ENCODE measurements at regions not wholly inside any gene's neighbourhood (a gene's known extent, or its start where the extent isn't known, plus 50 kb on each side); places are given as distances from the start of the nearest gene placed in this dataset.

DNA sequence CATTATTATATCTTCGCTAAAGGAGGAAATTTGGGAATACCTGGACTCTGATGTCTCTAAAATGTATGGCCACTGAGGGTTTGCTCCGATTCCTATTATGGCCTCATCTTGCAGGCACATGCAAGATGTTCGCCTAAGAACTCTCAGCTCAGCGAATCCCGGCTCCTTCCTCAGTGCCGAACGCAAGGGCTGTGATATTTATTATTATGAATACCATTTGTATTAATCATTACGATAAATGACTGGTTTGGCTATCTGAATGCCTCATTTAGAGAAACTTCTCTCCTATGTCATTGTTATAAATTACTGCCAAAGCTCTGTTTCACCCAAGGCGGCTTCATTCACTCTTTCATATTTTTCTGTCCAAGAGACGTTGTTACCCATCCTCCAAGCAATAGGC, 369.7 kb upstream of the TSHZ3 start:
- no peak overlapping the region for H3K4me3 ChIP-seq (ENCODE audit: low read length in 2 of 2)
- H2BK12ac ChIP-seq (ENCODE audit: low read length) = no peak overlapping the region
- H4K8ac ChIP-seq (ENCODE audit: low read depth, low read length) = no peak overlapping the region
- no peak overlapping the region for H3K14ac ChIP-seq (ENCODE audit: low read length)
- H3K9me3 ChIP-seq (replicated peaks in 1 of 2; ENCODE audit: control insufficient read depth in 2 of 2, insufficient read depth in 1 of 2, low read depth in 1 of 2, low read length in 2 of 2) = no peaks in the 10 kb centered on the region
- H3K4me1 ChIP-seq (ENCODE audit: control insufficient read depth in 2 of 2, insufficient read depth in 1 of 2, low read depth in 1 of 2, low read length in 2 of 2) = no peaks in the 10 kb centered on the region
- no peak overlapping the region for H3K4ac ChIP-seq (ENCODE audit: low read length)
- no CpG with 5 or more reads among the region's 10 CpGs for WGBS, 2 donors (ENCODE audit: extremely low coverage in 2 of 2, insufficient read length in 2 of 2, insufficient replicate concordance in 1 of 2)
- no peak overlapping the region for H2AFZ ChIP-seq (ENCODE audit: low read length)
- no peaks in the 10 kb centered on the region for H3K36me3 ChIP-seq (replicated peaks in 1 of 2; ENCODE audit: control insufficient read depth in 2 of 2, insufficient read depth in 2 of 2, low read length in 2 of 2)
- no peak overlapping the region for H2BK120ac ChIP-seq (ENCODE audit: low read depth, low read length)
- DNase-seq (ENCODE audit: low spot score) = no peak
- no peak overlapping the region for H3K4me2 ChIP-seq (ENCODE audit: insufficient read depth, low read length, poor library complexity, severe bottlenecking)
- H3K23ac ChIP-seq (ENCODE audit: low read depth, low read length, poor library complexity) = no peak overlapping the region
- no peak overlapping the region for H2AK5ac ChIP-seq (ENCODE audit: low read depth, low read length)
- H3K27me3 ChIP-seq (ENCODE audit: control insufficient read depth in 3 of 3, insufficient read depth in 3 of 3, low read depth in 1 of 3, low read length in 3 of 3) = peaks cover 0 to 4% (median 0%) of the 10 kb centered on the region in 3 experiments
- H3K18ac ChIP-seq (ENCODE audit: low read length) = no peak overlapping the region
- no peaks in the 10 kb centered on the region for H3K79me1 ChIP-seq (ENCODE audit: low read depth, low read length)
- H2BK15ac ChIP-seq (ENCODE audit: low read length) = no peak overlapping the region
- H3K27ac ChIP-seq (replicated peaks; ENCODE audit: low read length) = no peak overlapping the region
- H4K91ac ChIP-seq (ENCODE audit: low read depth, low read length, poor library complexity) = no peak overlapping the region
- H2BK5ac ChIP-seq (ENCODE audit: low read length) = no peak overlapping the region
- H3K9ac ChIP-seq (ENCODE audit: low read depth, low read length, poor library complexity) = no peak overlapping the region

DNA sequence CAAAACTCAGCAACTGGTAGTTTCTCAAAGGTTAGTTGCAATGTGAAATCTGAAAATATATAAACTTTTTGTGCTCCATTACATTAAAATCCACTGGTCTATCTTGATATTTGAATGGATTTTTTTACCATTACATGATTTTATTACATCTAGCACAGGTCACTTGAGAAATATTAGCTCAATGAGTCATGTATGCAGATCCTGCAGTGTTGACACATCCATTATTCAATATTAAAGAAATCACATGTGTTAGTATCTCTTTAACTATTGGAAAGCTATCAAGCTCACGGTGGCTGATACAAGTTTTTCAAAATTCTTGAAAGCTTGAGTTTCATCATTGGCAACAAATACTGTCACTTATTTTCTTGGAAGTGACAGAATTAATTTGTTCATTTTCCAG, 373.9 kb upstream of the TSHZ3 start:
- Histone ChIP-seq H3K4me2 (ENCODE audit: insufficient read depth, low read length, poor library complexity, severe bottlenecking) (no peak overlapping the region), H2AK5ac (ENCODE audit: low read depth, low read length) (no peak overlapping the region), H3K79me1 (ENCODE audit: low read depth, low read length) (no peaks in the 10 kb centered on the region), H4K91ac (ENCODE audit: low read depth, low read length, poor library complexity) (no peak overlapping the region), H3K27me3 (ENCODE audit: control insufficient read depth in 3 of 3, insufficient read depth in 3 of 3, low read depth in 1 of 3, low read length in 3 of 3) (peaks cover 0 to 3% (median 0%) of the 10 kb centered on the region in 3 experiments), H3K4me1 (ENCODE audit: control insufficient read depth in 2 of 2, insufficient read depth in 1 of 2, low read depth in 1 of 2, low read length in 2 of 2) (no peaks in the 10 kb centered on the region), H2BK120ac (ENCODE audit: low read depth, low read length) (no peak overlapping the region), H3K9me3 (replicated peaks in 1 of 2; ENCODE audit: control insufficient read depth in 2 of 2, insufficient read depth in 1 of 2, low read depth in 1 of 2, low read length in 2 of 2) (no peaks in the 10 kb centered on the region), H2BK5ac (ENCODE audit: low read length) (no peak overlapping the region), H3K23ac (ENCODE audit: low read depth, low read length, poor library complexity) (no peak overlapping the region), H3K18ac (ENCODE audit: low read length) (no peak overlapping the region), H2BK12ac (ENCODE audit: low read length) (no peak overlapping the region), H4K8ac (ENCODE audit: low read depth, low read length) (no peak overlapping the region), H3K9ac (ENCODE audit: low read depth, low read length, poor library complexity) (no peak overlapping the region), H3K4me3 (ENCODE audit: low read length in 2 of 2) (no peak overlapping the region), H3K4ac (ENCODE audit: low read length) (no peak overlapping the region), H2BK15ac (ENCODE audit: low read length) (no peak overlapping the region), H2AFZ (ENCODE audit: low read length) (no peak overlapping the region), H3K14ac (ENCODE audit: low read length) (no peak overlapping the region), H3K27ac (replicated peaks; ENCODE audit: low read length) (no peak overlapping the region), H3K36me3 (replicated peaks in 1 of 2; ENCODE audit: control insufficient read depth in 2 of 2, insufficient read depth in 2 of 2, low read length in 2 of 2) (no peaks in the 10 kb centered on the region)
- WGBS, 2 donors (ENCODE audit: extremely low coverage in 2 of 2, insufficient read length in 2 of 2, insufficient replicate concordance in 1 of 2) = no CpG with 5 or more reads among the region's 1 CpG
- DNase-seq (ENCODE audit: low spot score) = no peak

DNA sequence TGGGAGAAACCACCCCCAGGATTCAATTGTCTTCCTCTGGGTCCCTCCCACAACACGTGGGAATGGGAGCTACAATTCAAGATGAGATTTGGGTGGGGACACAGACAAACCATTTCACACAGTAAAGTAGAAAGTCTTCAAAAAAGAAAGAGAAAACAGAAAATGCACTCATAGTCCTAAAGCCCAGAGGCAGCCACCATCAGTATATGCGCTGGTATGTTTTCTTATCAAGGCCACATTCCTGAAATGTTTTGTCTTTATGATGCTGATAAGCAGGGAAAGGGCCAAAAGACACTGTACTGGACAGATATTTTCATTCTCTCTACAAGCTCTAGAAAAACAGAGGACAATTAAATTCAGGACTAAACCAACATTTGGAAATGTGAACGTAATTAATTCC, 375.8 kb upstream of the TSHZ3 start:
- Histone ChIP-seq H2AFZ (ENCODE audit: low read length) (no peak overlapping the region), H3K4me1 (ENCODE audit: control insufficient read depth in 2 of 2, insufficient read depth in 1 of 2, low read depth in 1 of 2, low read length in 2 of 2) (no peaks in the 10 kb centered on the region), H2BK15ac (ENCODE audit: low read length) (no peak overlapping the region), H3K4me2 (ENCODE audit: insufficient read depth, low read length, poor library complexity, severe bottlenecking) (no peak overlapping the region), H3K79me1 (ENCODE audit: low read depth, low read length) (no peaks in the 10 kb centered on the region), H3K27ac (replicated peaks; ENCODE audit: low read length) (no peak overlapping the region), H3K14ac (ENCODE audit: low read length) (no peak overlapping the region), H2BK120ac (ENCODE audit: low read depth, low read length) (no peak overlapping the region), H3K36me3 (replicated peaks in 1 of 2; ENCODE audit: control insufficient read depth in 2 of 2, insufficient read depth in 2 of 2, low read length in 2 of 2) (no peaks in the 10 kb centered on the region), H2BK12ac (ENCODE audit: low read length) (no peak overlapping the region), H3K9me3 (replicated peaks in 1 of 2; ENCODE audit: control insufficient read depth in 2 of 2, insufficient read depth in 1 of 2, low read depth in 1 of 2, low read length in 2 of 2) (no peaks in the 10 kb centered on the region), H3K4me3 (ENCODE audit: low read length in 2 of 2) (no peak overlapping the region), H4K8ac (ENCODE audit: low read depth, low read length) (no peak overlapping the region), H2BK5ac (ENCODE audit: low read length) (no peak overlapping the region), H2AK5ac (ENCODE audit: low read depth, low read length) (no peak overlapping the region), H3K18ac (ENCODE audit: low read length) (no peak overlapping the region), H3K4ac (ENCODE audit: low read length) (no peak overlapping the region), H3K27me3 (ENCODE audit: control insufficient read depth in 3 of 3, insufficient read depth in 3 of 3, low read depth in 1 of 3, low read length in 3 of 3) (no peaks in the 10 kb centered on the region), H4K91ac (ENCODE audit: low read depth, low read length, poor library complexity) (no peak overlapping the region), H3K9ac (ENCODE audit: low read depth, low read length, poor library complexity) (no peak overlapping the region), H3K23ac (ENCODE audit: low read depth, low read length, poor library complexity) (no peak overlapping the region)
- DNase-seq (ENCODE audit: low spot score) = no peak
- WGBS, 2 donors (ENCODE audit: extremely low coverage in 2 of 2, insufficient read length in 2 of 2, insufficient replicate concordance in 1 of 2) = no CpG with 5 or more reads among the region's 3 CpGs

DNA sequence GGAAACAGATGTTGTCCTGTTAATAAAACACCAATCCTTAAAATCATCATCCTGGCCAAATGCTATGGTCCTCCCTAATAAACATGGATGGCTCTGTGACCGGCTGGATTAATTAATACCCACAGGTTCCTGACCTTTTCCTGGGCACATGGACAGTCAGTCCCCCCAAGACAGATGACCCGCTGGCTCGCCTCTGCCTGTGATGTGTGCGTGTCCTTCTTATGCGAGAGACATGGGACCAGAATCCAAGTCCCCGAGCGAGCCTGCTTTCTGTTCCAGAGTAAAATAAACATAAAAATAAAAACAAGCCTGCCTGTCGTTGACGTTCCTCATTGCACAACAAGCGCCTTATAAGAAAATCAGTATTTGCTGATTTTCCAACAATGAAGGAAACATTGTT, 378.3 kb upstream of the TSHZ3 start:
- Histone ChIP-seq H3K9me3 (replicated peaks in 1 of 2; ENCODE audit: control insufficient read depth in 2 of 2, insufficient read depth in 1 of 2, low read depth in 1 of 2, low read length in 2 of 2) (no peaks in the 10 kb centered on the region), H3K4me1 (ENCODE audit: control insufficient read depth in 2 of 2, insufficient read depth in 1 of 2, low read depth in 1 of 2, low read length in 2 of 2) (no peaks in the 10 kb centered on the region), H3K23ac (ENCODE audit: low read depth, low read length, poor library complexity) (no peak overlapping the region), H3K27me3 (ENCODE audit: control insufficient read depth in 3 of 3, insufficient read depth in 3 of 3, low read depth in 1 of 3, low read length in 3 of 3) (no peaks in the 10 kb centered on the region), H3K4me2 (ENCODE audit: insufficient read depth, low read length, poor library complexity, severe bottlenecking) (no peak overlapping the region), H3K36me3 (replicated peaks in 1 of 2; ENCODE audit: control insufficient read depth in 2 of 2, insufficient read depth in 2 of 2, low read length in 2 of 2) (no peaks in the 10 kb centered on the region), H2BK5ac (ENCODE audit: low read length) (no peak overlapping the region), H2BK120ac (ENCODE audit: low read depth, low read length) (no peak overlapping the region), H3K79me1 (ENCODE audit: low read depth, low read length) (no peaks in the 10 kb centered on the region), H4K8ac (ENCODE audit: low read depth, low read length) (no peak overlapping the region), H2BK12ac (ENCODE audit: low read length) (no peak overlapping the region), H3K27ac (replicated peaks; ENCODE audit: low read length) (no peak overlapping the region), H3K14ac (ENCODE audit: low read length) (no peak overlapping the region), H3K9ac (ENCODE audit: low read depth, low read length, poor library complexity) (no peak overlapping the region), H4K91ac (ENCODE audit: low read depth, low read length, poor library complexity) (no peak overlapping the region), H2BK15ac (ENCODE audit: low read length) (no peak overlapping the region), H3K18ac (ENCODE audit: low read length) (no peak overlapping the region), H3K4me3 (ENCODE audit: low read length in 2 of 2) (no peak overlapping the region), H3K4ac (ENCODE audit: low read length) (no peak overlapping the region), H2AK5ac (ENCODE audit: low read depth, low read length) (no peak overlapping the region), H2AFZ (ENCODE audit: low read length) (no peak overlapping the region)
- WGBS, 2 donors (ENCODE audit: extremely low coverage in 2 of 2, insufficient read length in 2 of 2, insufficient replicate concordance in 1 of 2) = no CpG with 5 or more reads among the region's 10 CpGs
- DNase-seq (ENCODE audit: low spot score) = no peak

Data from neuronal stem cell (in vitro differentiated cells).